GM21381 (cell line): ENCODE measurements at regions not wholly inside any gene's neighbourhood (a gene's known extent, or its start where the extent isn't known, plus 50 kb on each side); places are given as distances from the start of the nearest gene placed in this dataset.

Experiments used
- ATAC-seq: cut with Tn5 transposase; IDR thresholded peaks from one replicate; pipeline ENCODE4 v1.9.1; 2021; ENCODE audit warnings: mild to moderate bottlenecking, moderate library complexity; ENCODE audit not compliant: unreplicated experiment

GRCh38 chr9:109910671-109911518 lies 130.9 kb downstream of the PALM2AKAP2 start:
- no peak for ATAC-seq

DNA sequence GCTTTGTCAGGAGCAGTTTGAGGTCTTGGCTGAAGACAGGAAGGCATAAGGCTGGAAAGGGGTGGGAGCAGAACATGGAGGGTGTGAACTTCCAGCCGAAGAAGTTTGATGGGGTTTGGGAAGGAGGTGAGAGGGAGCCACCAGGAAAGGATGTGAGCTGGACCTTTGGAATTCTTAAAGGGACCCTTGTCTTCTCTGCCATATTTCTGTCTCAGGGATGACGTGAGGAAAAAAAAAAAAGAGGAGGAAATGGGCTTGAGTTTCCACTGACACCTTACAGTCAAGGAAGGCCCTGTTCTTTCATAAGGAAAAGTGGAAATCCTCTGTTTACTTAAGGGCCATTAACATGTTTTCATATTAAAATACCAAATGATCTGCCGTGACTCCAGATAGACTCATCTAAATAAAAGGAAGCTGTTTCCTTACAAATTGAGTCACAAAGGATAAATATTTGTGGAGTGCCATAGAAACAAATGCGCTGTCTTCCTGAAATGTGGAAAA lies 132.1 kb downstream of the PALM2AKAP2 start:
- ATAC-seq, result no peak

GRCh38 chr9:109912726-109913460 lies 132.9 kb downstream of the PALM2AKAP2 start:
- ATAC-seq, result peak; percentile 53

DNA sequence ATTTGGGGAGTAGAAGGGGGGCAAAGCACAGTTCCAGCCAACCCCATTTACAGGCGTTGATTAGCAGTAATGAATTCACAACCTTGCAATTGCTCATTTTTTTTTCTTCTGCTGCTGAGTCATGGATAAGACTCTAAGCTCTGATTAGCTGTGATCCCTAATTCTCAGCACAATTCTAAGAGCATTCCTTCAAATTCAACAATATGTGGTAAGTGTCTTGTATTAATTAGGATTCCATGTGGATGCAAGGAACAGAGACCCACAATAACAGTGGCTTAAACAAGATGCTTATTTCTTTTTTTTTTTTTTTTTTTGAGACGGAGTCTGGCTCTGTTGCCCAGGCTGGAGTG lies 133.4 kb downstream of the PALM2AKAP2 start:
- ATAC-seq, result no peak

DNA sequence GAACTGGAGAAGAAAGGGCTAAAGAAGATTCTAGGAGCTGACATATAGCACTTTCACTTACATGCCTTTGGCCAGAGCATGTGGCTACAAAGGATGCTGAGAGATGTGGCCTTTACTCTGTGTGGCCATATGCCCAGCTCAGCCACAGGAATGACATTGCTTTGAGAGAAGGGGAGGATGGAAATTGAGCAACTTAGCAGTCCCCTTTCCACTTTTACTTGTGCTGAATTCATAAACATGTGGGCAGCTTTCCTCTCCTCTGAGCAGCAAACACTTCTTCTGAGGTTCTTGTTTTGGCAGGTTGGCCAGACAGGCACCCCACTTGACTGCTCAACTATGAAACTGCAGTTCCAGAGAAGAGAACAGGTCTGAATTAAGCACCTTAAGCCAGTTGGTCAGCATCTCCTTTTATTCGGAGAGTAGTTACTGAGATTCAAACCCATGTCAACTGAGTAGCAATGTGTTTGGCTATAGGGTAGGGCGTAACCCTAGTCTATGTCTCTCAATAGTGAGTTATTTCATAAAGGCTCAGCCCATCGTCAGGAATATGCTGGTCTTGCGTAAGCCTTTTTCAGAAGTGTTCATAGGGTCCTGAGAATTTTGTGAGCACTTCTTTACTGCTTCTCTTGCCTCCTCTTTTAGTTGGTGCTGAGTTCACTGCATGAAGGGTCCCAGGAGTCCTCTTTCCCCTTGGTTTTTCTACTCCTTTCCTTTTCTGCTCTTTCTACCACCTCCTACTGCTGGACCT lies 134.5 kb downstream of the PALM2AKAP2 start:
- peak; percentile 45 for ATAC-seq

GRCh38 chr9:109916316-109916715 lies 136.3 kb downstream of the PALM2AKAP2 start:
- ATAC-seq, result no peak

DNA sequence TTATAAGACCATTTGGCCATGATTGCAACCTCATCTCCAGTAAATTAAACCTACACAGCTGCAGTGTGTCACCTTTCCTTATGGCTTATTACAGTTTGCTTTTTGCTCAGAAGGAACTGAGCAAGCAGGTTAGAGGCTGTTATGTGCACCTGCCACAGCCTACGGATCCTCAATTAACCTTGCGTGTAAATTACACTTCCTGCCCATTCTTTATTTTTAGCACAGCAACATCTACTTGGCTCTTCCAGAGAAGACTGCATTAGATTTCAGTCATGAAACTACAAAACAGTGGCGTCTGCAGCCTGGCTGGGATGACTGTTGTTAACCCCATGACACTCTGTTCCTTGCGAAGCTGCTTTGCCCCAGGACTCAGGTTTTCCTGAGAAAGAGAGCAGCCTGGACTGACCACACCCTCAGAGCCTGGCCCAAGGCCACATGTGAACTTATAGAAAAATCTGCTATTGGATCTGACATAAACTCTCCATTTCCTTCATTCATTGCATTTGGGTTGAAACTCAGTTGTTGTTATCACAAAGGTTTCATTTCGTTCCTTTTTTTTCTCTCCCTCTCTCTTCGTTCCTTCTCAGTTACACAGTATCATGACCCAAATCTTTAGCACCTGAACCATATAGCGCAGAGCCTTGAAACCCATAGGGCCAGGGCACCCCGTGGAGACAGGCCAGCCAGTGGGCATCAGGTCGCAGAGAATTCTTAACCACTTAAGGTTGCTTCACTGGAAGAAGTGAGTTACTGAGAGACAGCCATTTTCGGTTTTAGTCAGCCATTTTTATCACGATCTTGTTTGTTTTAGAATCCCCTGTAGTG lies 138.6 kb downstream of the PALM2AKAP2 start:
- peak; percentile 59 for ATAC-seq

DNA sequence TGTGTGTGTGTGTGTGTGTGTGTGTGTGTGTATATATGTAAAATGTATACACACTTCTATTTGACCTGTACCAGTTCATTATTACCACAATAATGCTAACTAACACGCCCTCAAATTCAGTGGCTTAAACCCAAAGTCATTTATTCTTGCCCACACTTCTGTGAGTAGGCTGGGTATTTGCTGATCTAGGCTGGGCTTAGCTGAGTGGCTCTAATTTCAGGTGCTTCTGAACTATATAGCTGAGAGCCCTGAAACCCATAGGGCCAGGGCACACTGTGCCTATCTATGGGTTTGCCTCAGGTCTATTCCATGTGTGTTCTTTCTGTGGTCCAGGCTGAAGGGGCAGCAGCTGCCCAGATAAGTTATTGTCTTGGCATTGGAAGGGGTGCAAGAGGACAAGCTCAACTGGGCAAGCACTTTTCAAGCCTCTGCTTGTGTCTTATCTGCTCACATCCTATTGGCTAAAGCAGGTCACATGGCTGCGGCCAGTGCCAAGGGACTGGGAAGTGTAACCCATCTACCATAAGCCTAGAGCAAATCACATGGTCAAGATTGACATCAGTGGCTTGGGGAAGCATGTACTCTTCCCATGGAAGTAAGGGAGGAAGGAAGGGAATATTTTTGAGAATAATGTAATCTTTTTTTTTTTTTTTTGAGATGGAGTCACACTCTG lies 139.9 kb downstream of the PALM2AKAP2 start:
- ATAC-seq, result no peak

GRCh38 chr9:109922617-109923470 lies 142.8 kb downstream of the PALM2AKAP2 start:
- no peak for ATAC-seq

DNA sequence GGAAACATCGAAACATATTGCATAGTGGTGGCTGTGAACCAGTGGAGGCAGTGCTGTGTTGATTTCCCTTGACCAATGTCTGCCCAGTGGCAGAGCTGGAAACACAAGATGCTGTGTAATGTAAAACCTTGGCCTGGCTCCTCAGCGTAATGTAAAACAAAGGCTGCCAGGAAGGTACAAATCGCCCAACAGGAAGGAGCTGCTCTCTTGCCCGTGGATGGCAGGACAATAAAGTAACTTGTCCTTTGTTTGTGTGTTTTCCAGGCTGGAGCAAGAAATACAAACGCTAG lies 143.4 kb downstream of the PALM2AKAP2 start:
- ATAC-seq, result no peak

DNA sequence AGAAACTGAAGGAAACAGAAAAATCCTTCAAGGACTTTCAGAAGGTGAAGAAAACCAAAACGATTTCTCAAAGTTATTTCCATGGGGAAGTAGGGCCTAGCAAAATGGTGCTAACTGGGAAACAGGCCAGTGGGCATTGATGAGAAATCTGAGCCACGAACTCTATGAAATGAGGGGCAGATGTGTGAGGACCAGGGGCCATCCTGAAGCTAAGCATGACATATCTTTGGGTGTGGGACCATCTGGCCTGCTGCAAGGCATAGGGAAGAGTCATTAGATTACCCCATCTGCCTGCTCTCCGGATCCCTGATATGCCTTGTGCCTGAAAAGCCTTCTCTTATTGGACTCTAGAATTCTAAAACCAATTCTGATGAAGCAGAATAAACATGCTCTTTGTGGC lies 143.8 kb downstream of the PALM2AKAP2 start:
- no peak for ATAC-seq

GRCh38 chr9:109925799-109926198 lies 145.8 kb downstream of the PALM2AKAP2 start:
- no peak for ATAC-seq

GRCh38 chr9:109926421-109926869 lies 146.4 kb downstream of the PALM2AKAP2 start:
- peak; percentile 40 for ATAC-seq

DNA sequence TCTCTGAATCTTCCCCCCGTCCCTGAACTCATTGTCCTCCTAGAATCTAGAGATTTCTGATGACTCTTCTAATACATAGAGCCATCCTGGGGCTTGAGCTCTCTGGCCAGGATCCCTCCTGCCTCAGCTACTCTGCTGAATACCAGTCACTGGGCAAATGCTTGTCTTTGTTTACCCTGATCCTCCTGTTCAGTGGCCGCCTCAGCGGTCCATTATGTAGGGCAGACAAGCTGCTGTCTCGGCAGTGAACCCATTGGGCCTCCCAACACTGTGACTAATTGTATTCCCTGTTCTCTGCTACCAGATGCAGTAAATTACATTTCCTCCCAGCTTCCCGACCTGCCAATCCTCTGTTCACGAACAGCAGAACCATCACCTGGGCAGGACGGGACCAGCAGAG lies 151.6 kb downstream of the PALM2AKAP2 start:
- ATAC-seq, result no peak

DNA sequence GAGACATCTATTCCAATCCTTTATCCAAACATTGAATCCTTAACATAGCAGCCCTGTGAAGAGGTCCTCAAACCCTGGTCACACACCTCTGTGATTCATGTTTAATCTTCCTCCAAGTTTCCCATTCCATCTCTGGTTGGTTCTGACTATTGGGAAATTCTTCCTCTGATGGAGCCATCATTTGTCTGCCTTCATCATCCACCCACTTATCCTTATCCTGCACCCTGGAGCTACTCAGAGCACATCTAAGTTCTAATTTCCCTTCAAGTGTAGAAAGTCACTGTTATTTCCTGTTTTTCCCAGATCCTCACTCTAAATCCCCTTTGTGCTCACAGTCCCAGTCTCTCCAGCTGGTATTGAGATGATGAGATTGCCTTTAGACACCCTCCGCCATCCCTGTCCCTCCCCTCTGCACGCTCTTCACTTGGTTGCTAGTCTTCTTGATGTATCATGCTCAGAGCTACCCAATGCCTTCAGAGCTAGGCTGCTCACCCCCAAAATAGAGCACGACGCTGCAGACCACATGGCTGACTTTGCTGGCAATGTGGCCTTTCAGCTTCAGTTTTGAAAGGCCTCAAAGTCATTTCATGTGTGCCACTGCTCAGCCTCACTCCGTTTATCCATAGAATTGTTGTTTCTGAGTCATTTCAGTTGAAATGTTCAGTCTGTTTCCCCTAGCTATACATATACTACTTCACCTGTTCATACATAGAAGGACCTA lies 154.3 kb downstream of the PALM2AKAP2 start:
- ATAC-seq, result no peak

DNA sequence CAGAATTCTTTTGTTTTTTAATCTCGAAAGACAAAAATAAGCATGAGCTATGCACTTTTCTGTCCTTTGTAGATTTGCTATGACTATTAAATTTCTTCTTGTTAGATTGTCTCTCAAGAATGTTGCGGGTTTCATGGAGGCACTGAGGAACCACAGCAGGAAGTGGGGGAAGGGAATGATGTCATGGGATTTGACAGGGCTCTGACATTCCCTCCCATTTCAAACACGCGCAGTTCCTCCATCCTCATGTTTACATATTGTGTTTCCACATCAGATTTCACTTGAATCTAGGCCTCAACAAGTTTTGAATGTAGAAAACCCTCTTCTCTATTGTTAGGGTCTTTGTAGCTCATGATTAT lies 154.8 kb downstream of the PALM2AKAP2 start:
- ATAC-seq, result no peak

DNA sequence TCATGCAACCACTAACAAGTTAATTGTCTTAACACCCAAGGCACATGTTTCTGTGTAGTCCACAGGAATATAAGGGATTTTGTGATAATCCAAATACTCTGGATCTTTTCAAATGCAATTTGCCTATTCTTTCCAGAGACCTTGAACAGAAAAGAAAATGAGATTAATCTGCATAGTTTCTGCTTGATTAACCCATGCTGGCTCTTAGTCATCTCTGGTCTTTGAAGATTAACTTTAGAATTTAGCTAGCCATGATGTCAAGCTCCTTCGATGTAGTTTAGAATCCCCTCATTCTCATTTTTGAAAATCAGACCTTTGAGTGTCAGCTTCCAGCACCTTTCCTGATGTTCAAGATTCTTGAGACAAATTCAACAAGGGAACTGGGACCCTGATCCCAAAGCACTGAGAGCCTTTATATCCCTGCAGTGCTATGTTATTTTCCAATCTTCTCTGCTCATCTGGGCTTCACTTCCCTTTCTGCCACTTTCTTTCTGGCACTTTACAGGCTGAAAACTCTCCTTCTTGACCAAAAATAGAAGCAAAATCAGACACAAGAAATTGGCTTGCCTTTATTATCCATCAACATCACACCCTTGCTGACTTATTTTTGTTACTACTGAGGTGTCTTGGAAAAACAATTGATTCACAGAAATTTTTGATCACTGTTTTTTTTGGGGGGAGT lies 155.5 kb downstream of the PALM2AKAP2 start:
- ATAC-seq, result no peak

DNA sequence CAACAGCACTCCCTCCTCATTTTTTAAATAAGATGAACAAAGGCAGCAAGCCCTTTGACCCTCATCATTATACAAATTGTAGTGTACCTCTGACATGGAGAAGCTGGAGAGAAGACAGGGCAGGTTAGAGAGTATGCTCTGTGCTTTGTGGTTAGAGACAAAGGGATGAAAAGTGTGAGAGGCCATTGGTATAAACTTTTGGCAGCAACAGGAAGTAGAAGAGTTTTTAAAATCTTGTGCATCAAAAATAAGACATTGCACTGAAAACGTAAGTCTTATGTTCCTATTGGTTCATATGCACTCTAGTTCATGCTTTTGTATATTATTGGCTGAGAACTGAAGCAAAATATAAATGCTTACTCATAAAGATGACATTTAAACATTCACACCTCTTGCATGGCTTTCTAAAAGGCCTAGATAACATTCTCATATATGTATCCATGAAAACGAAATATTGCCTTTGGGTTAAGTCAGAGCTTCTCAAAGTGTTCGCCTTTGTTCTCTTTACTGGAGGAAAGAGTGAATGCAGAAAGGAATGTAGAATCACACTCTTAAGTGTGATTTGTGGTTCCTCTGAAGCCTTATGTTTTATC lies 158.0 kb downstream of the PALM2AKAP2 start:
- no peak for ATAC-seq
